Lower lobe of right lung (tissue), 2 donors: ENCODE measurements at regions not wholly inside any gene's neighbourhood (a gene's known extent, or its start where the extent isn't known, plus 50 kb on each side); places are given as distances from the start of the nearest gene placed in this dataset.

Experiments used
- ATAC-seq, 2 donors: fragments of 200-7000 bp; cut with Tn5 transposase; one replicate each; pipeline ENCODE4 v1.9.1; 2020 to 2022; ENCODE audit warnings: mild to moderate bottlenecking in 2 of 2, moderate library complexity in 2 of 2
- DNase-seq: peaks from one replicate; pipeline ENCODE4 v3.0.0-alpha.2; 2020
- H3K27ac ChIP-seq: fragments of 200-600 bp; one replicate; pipeline ENCODE4 v1.8.0; 2022
- H3K27me3 ChIP-seq: fragments of 200-600 bp; one replicate; pipeline ENCODE4 v1.8.0; 2022; ENCODE audit warnings: low read depth
- H3K36me3 ChIP-seq: fragments of 200-600 bp; one replicate; pipeline ENCODE4 v1.8.0; 2022; ENCODE audit warnings: mild to moderate bottlenecking
- H3K4me1 ChIP-seq: fragments of 200-600 bp; one replicate; pipeline ENCODE4 v1.8.0; 2022
- H3K4me3 ChIP-seq: fragments of 200-600 bp; one replicate; pipeline ENCODE4 v1.8.0; 2022; ENCODE audit warnings: mild to moderate bottlenecking
- H3K9me3 ChIP-seq: fragments of 200-600 bp; one replicate; pipeline ENCODE4 v1.8.0; 2022
- CTCF ChIP-seq: fragments of 200-600 bp; IDR thresholded peaks from one replicate; pipeline ENCODE4 v1.8.0; 2022; ENCODE audit warnings: antibody characterized with exemption, mild to moderate bottlenecking
- intact Hi-C: fragments of 100-400 bp; cut with DNase I; formaldehyde crosslinking; loops from one replicate; pipeline ENCODE4 v1.11.0; 2022
- donor health status: DM: no; HTN: yes; CAD: no; lungs with severe emphysema.

GRCh38 chr5:117652036-117652957, 1077.7 kb upstream of the SEMA6A start:
- no peak for ATAC-seq
- no peak for DNase-seq
- no peaks in the 10 kb centered on the region for H3K9me3 ChIP-seq
- intact Hi-C loops: no loop called here
- TF ChIP-seq CTCF: no peak
- no peaks in the 10 kb centered on the region for H3K4me1 ChIP-seq
- no peak overlapping the region for H3K4me3 ChIP-seq
- no peak overlapping the region for H3K27ac ChIP-seq
- no peaks in the 10 kb centered on the region for H3K36me3 ChIP-seq
- H3K27me3 ChIP-seq: no peaks in the 10 kb centered on the region

DNA sequence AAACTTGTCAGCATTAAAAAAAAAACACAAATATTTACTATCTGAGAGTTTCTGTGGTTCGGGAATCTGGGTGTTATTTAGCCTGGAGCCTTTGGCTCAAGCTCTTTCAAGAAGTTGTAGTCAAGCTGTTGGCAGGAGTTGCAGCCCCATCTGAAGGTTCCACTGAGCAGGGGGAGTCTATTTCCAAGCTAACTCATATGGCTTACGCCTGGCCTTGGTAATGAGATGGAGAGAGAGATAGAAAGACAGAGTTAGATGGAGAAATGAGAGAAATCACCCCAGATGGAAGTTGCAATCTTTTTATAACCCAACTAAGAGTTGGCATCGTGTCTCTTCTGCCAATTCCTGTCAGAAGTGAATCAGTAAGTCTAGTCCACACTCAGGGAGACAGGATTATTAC, 1075.2 kb upstream of the SEMA6A start:
- H3K36me3 ChIP-seq: no peaks in the 10 kb centered on the region
- no peaks in the 10 kb centered on the region for H3K4me1 ChIP-seq
- H3K27ac ChIP-seq: no peak overlapping the region
- intact Hi-C loops: no loop called here
- no peaks in the 10 kb centered on the region for H3K9me3 ChIP-seq
- H3K4me3 ChIP-seq: no peak overlapping the region
- ATAC-seq (no peak), DNase-seq (no peak)
- H3K27me3 ChIP-seq: no peaks in the 10 kb centered on the region
- no peak for TF ChIP-seq CTCF

DNA sequence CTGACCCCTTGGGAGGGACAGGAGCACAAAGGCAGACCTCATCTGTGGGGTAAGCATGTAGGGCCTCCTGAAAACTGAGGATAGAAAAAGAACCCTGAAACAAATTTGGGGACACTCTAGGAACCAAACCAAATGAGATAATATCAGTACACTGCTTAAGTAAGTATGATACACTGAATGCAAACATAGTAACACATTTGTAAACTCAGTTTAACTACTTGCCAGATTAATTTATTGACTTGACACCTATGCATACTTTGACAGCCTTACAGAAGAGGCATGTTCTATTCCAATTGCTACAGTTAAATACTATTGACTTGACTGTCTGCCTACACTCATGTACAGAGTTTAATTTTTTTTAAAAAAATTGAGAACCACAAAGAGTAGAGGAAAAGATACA, 1070.8 kb upstream of the SEMA6A start:
- Histone ChIP-seq H3K4me1 (no peaks in the 10 kb centered on the region), H3K4me3 (no peak overlapping the region), H3K27me3 (no peaks in the 10 kb centered on the region), H3K36me3 (no peaks in the 10 kb centered on the region), H3K27ac (no peak overlapping the region), H3K9me3 (no peaks in the 10 kb centered on the region)
- ATAC-seq (no peak), DNase-seq (no peak)
- intact Hi-C loops: no loop called here
- no peak for TF ChIP-seq CTCF

- no peak overlapping the region for H3K4me3 ChIP-seq
- no peaks in the 10 kb centered on the region for H3K9me3 ChIP-seq
- H3K4me1 ChIP-seq: no peaks in the 10 kb centered on the region
- ATAC-seq: no peak
- intact Hi-C loops: no loop called here
- no peaks in the 10 kb centered on the region for H3K36me3 ChIP-seq
- H3K27ac ChIP-seq: no peak overlapping the region
- DNase-seq: no peak
- no peak for TF ChIP-seq CTCF
- H3K27me3 ChIP-seq: no peaks in the 10 kb centered on the region
These were observed 1064.0 kb upstream of the SEMA6A start for GRCh38 chr5:117638581-117638980.

DNA sequence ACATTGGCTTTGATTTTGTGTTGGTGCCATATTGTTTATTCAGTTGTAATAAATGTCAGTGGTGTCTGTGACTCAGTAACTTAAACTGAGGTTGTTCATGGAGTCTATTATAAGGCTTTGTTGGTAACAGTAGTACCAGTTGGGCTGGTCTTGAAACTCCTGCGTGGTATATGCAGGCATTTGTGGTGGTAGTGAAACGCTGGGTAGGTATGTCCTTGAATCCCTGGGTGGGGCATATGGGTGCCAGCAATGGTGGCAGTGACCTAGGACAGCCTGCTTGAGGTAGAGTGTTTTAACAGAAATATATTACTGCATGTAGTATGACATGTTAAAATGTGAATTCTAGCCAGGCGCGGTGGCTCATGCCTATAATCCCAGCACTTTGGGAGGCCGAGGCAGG, 1058.5 kb upstream of the SEMA6A start:
- no peaks in the 10 kb centered on the region for H3K36me3 ChIP-seq
- H3K27me3 ChIP-seq: no peaks in the 10 kb centered on the region
- TF ChIP-seq CTCF: no peak
- no peaks in the 10 kb centered on the region for H3K9me3 ChIP-seq
- DNase-seq: no peak
- H3K4me3 ChIP-seq: no peak overlapping the region
- no peaks in the 10 kb centered on the region for H3K4me1 ChIP-seq
- ATAC-seq: no peak
- H3K27ac ChIP-seq: no peak overlapping the region
- intact Hi-C loops: no loop called here
